IPS DF 4.7 (cell line): ENCODE measurements at regions not wholly inside any gene's neighbourhood (a gene's known extent, or its start where the extent isn't known, plus 50 kb on each side); places are given as distances from the start of the nearest gene placed in this dataset.

Experiments used
- DNase-seq: peaks from one replicate; pipeline ENCODE4 v3.0.0-alpha.2; 2013; ENCODE audit warnings: low spot score; ENCODE audit errors: extremely low read depth

DNA sequence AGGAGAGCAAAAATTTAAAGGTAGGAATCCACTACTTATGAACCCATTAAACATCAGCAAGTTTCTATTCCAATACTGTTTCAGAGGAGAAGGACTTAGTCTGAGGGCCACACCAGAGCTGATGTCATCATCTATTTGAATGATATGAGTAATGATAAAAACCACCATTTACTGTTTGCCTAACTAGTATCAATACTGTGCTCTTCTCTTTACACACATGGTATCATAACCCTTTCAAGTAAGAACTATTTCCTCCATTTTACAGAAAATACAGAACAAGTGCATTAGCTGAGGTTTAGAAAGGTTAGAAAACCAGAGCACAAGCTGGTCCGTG is 651.3 kb upstream of the KIRREL3 start:
- DNase-seq, result no peak

DNA sequence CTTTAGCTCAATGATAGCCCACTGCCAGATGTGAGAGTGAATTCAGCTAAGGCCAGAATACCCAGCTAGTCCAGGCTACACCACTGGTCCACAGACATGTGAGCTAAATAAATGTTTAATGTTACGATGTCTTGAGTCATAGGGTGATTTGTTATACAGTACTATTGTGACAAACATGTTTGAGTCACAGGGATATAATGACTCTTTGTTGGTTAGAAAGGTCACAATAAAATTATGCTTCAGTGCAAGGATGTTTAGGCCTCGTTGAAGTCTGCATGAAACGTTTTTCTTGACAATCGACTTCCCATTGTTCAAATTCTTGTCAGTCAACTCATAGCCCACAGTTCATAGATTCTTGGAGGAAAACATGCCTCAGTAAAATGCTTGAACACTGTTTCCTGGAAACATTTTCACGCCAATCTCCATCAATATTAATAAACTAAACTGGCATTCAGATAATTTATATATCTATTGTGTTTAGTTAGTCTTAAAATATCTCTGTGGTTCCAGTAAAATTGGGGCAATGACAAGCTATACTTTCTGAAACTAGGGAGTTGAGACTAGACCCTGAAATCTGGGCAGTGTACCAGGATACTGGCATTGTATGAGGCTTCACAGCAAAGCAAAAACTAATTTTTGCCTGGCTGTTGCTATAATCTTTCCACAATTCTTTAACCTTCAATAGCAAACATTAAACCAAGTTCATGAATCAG is 650.8 kb upstream of the KIRREL3 start:
- DNase-seq, result no peak

DNA sequence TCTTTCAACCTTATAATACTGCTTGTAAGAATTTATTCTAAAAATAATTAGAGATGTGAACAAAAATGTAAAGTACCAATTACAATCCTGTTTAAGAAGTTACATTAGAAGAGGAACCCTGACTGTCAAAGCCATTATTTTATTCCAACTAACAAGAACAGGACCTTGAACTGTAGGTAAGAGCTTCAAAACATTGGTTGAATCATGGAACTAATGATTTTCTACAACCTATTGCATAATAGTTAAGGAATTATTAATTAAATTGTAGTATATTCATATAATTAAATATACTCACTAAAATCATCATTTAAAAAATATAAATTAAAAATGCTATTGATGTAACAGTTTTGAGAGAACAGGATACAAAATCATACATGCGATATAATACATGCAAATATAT is 649.4 kb upstream of the KIRREL3 start:
- DNase-seq, result no peak

DNA sequence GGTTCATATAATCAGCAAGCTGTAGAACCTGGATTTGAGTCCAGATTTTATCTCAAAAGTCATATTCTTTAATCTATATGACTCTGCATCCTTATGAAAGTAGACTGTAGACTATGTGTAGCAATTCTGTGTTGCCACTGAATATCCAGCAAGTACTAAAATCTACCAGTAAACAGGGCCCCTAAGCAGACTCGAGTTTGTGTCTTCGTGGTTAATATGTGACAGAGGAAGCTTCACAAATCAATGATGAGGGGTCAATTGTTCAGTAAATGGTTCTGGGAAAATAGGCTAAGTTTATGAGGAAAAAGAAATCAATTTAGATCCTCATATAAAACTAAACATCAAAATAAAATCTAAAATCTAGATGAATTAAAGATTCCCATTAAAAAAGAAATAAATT is 648.5 kb upstream of the KIRREL3 start:
- DNase-seq, result no peak

DNA sequence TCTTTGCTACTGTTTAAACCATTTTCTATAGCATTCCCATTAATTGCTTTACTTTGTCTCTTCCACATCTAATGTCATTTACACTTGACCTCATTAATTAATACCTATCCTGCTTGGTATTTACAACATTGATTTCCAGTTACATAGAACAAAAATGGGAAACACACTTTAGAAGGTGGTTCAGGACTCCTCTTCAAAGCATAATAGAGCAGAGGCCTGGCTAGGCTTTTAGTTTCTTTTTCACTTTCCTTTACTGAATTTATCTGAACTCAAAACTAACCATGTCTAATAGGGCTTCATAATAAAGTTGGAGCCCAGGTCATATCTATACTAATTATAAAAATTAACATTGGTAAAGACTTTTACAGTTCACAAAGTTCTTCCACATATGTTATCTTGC is 648.0 kb upstream of the KIRREL3 start:
- no peak for DNase-seq

DNA sequence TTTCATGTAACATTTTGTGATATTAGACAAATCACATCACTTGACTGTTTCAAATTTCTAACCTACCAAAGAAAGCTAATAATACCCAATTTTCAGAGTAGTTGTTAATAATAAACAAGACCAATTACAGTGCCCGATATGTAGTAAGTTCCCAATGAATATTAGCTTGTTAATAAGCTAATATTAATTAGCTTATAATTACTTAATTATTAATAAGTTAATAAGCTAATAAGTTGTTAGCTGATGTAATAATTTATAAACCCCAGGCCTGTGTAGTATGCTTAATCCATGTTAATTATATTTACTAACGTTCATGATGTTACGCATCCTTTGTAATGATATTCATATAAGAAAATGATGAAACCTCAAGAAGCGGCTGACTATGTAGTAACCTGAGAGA is 643.8 kb upstream of the KIRREL3 start:
- DNase-seq, result no peak

DNA sequence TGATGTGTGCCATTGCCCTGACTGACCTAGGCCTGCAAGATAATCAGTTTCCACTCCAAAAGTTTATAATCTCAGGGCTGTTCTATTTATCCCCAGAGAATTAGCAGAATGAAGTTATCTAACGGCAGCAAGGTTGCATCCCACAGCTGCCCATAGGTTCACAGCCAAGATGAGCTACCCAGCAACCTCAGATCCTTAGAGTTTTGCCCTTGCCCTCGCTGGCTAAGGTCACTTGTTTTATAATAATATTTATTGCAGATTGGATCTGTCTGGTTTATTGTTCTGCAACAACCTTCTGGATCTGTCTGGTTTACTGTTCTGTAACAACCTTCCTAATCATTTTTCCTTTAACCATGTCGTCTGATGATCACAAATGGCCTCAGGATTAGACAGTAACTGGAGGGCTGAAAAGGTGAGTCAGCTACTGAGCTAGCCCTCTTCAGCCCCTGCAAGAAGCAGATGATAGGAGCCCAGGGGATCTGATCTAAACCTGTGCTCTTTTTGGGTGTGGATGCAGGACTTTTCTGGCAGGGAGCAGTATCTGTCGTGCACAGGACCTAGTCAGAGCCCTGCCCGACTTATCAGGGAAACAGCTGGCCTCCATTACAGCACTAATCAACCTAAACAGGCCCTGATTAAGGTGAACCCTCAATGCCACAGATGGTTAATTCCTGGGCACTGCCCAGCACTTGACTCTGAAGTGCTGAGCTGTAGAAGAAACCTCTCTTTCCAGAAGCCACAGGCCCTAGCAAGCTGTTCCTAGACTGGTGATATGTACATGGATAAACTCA is 642.9 kb upstream of the KIRREL3 start:
- DNase-seq, result no peak

DNA sequence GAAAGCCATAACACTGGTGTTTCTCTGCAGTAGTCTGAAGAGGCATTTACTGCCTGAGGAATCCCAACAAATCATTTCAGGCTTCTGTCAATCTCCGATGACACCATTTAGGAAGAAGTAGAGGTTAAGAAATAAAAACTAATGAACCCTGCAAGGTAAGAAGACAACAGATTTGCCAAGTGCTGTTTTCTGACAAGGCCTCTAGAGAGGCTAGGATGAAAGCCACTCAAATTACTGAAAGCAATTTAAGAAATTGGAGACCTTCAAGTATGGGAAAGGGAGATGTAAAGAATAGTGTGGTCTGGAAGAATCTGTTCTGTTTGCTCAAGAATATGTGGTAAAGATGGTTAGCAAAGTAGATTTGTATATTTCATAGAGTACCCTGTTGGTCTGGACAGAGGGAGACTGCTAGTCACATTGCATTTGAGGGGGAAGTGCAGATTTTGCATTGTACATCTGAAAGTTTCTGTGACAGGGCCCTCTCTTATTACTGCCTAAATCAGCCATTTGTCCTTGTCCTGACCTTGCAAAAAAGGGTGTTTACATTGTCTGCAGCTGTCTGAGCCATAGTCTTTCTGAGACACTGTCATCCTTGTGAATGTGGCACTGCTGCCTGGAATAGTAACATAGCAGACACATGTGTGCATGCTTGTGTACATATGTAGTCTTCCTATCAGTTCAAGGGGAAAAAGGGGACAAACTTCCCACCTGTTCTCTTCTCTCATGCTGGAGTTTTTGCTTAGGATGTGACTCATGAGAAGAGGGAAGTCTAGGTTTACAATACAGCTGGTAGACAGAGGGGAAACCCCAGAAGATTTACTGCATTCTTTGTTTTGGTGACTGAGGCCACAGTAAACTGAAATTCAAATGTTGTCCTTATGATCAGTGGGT is 640.2 kb upstream of the KIRREL3 start:
- DNase-seq, result no peak

DNA sequence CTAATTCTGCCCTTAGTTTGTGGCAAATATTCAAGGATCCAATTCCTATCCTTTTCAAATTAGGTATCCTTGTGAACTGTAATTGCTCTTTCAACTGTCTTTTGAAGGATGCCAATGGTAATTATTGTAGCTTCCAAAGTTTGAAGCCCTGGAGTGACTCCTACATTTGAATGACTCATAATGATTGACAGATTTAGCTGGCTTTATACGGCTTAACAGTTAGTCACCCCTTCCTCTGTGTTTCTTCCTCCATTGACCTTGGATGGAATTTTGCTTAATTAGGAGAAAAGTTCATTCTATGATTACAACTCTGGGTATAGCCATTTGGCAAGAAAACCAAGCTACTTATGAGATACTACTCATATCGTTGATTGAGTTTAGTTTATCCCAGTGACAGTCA is 639.3 kb upstream of the KIRREL3 start:
- no peak for DNase-seq

DNA sequence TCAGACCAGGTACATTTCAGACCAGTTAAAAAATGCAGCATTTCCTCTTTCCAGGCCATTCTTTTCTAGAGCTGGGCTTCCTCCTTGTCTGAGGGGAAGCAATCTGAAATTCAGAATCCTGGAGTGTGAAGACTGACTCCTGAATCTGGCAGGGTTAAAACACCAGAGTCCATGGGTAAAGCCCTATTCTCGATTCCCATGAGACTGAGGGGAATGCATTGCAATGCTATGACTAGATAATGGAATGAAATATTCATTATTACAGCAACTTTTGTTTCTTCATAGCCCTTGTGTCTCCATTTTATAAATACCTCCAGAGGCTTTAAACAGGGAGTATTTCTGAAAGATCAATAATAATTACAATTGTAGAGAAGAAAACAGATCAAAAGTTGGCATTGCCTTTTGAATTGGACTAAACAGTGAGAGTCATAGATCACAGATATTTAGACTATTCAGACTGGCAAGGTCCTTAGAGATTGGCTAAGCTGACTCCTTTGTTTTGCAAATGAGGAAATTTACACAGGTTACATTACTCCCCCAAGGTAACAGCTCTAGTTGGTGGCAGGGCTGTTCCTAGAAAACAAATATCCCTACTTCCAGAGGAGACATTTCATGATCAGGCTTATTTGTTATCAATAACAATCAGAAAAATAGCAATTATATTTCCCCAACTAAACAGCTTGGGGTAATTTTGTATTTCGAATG is 632.6 kb upstream of the KIRREL3 start:
- no peak for DNase-seq

DNA sequence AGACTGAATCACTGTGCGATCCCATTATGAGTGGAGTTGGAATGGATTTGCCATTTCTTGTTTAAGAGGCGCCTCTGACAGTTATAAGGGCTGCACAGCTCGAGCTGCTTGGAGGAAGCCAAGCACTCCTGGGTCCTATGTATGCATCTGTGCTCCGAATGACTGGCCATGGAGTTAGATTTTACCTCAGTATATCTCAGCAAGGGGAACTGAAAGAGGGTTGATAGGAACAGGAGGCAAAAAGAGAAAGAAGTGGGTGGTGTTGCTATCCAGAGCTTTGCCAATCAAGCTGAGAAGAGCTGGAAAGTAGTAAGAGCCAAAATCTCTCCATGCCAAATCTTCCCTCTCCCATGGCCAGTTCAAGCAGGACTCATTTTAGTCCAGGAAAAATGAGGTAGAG is 632.0 kb upstream of the KIRREL3 start:
- no peak for DNase-seq

DNA sequence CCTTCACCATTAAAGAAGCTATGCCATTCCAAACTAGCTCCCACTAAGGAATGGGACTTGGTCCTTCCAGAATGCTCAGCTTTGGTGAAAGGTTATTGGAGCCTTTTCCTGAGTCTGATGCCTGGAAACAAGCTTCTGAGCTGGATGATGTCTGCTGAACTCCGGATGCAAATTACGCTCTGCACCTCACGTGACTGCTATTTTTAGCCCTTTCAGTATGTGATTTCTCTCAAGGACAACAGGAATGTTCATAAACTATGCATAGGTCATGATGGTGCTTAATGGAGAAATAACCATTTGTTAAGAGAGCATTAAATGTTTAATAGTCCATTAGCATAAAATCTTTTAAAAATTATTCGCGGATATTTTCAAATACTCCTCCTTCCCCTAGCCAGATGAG is 631.4 kb upstream of the KIRREL3 start:
- DNase-seq, result no peak

DNA sequence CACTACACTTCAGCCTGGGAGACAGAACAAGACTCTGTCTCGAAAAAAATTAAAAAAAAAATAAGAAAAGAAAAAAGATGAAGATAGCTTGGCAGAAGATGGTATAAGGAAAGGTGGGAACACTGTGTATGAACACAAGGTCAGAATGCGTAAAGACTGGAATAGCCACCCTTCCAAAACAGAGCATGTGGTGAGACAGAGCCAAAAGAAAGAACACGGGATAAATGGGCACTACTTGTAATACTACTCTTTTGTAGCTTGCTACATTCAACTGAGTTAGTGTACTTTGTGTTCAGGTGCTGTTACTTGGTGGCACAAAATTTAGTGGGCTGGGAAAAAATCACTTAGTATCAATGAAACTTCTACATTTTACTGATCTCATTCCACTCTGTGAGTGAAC is 628.6 kb upstream of the KIRREL3 start:
- no peak for DNase-seq

DNA sequence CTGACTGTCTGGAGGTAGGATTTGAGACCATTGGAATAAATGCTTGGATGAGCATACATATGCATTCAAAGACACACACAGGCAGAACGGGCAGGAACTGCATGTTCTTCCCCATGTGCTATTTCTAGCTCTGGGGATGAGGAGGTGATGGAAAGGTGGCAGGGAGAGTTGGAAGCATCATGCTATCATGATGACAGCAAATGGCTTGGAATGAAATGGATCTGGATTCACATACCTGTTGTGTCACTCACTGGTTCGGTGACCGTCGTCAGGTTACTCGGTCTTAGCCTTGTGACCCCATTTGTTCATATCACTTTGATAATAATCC is 627.9 kb upstream of the KIRREL3 start:
- no peak for DNase-seq

DNA sequence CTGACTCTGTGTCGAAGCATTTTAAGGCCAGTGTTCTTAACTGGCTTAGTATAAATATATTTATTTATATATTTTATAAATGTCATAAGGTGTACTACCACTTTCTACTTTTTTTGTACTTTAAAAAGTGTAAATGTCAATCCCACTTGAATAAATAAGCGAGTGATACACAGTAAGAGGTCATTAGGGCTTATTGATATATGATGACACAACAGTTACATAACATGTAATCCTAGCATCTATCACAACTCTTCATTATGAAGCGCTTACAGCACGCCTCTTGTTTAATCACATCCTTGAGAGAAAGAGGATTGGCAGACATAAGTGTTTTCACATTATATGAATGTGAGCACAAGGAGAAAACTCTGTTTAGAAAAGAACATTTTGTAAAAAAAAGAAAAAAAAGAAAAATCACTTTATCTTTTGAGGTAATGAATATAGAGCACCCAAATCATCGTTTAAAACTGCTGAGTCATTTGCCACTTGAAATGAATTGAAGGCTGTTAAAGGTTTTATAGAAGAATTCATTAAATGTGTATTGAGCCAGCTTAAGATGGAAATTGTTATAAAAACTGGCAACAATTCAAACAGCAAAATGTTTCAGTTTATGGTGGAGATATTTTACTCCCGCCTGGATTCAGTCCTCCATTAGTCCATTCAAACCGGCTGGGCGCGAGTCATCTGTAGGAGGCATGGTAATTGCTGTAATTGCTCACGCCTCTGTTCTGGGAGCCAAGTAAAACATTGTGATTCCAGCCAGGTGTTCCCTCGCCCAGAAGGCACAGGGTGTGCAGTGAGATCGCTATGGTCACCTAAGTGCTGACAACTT is 627.3 kb upstream of the KIRREL3 start:
- DNase-seq, result no peak

DNA sequence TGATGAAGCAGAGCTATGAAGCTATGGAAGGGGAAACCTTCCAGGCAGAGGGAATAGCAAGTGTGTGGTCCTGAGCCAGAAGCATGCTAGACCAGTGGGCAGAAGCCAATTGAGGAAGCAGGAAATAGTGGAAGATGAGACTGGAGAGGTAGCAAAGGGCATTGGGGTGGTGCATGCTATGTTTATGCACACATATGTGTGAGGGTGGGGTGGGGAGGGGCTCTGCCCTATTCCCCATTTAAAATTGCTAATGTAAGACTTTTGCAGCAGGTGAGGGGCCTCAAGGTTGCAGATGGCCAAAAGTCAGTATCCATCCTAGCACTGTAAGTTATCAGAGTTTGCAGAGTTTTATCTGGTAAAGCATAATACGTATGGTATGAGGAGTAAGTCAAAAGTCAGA is 626.6 kb upstream of the KIRREL3 start:
- DNase-seq, result no peak

DNA sequence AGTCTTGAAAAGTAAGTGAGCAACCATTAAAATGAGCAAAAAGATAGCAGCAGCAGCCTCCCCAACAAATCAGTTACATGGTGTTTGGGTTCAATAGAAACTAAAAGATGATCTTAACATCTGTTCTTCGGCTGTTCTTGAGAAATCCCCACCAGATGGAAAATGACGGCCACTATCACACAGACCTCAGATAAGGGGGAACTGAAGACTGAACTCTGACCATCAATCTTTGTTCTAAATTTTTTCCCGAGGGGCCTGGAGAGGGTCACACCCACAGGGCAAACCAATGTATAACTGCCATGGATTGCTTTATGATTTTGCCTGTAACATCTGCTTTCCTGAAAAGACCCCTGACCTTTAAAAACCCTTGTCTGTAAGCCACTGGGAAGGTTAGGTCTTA is 624.8 kb upstream of the KIRREL3 start:
- no peak for DNase-seq

DNA sequence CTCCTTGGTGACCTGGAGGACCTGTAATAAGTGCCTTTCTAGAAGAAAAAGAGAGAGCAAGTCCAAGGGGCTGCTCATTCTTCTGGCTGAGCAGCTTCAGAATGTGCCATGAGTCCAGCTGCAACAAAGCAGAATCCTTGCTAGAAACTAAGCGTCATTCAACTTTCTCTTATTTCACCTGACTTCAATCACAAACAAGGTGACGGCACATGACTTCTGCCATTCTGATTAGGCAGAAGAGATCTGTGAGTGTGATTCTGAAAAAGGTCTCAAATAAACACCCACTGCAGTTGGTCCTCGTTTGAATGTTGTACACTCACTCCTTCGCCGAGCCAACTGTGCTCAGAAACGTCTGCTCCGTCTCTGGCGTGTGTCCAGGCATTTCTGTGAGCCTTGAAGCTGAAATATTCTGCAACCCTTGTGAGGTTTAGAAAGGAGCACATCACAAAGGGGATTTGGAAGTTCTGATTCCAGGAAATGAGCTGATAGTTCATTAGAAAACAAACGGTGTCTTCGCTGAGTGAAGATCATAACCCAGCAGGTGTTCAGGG is 623.8 kb upstream of the KIRREL3 start:
- no peak for DNase-seq

DNA sequence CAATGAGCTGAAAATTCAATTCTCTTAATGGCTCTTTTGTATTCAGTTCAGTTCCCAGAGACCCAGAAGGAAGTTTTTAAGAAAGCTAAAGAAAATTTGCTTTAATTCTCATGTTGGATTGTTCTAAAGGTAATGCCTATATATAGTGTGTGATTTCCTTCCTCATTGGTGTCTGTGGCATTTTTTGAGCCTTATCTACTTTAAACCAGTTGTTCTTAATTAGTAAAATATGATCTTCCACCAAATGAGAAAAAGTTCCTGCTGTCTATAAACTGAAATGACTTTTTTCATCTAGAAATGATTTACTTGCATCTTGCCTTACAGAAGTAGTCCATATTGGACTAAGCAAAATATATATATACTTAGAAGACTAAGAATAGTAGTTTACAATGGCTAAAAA is 622.1 kb upstream of the KIRREL3 start:
- DNase-seq, result no peak

DNA sequence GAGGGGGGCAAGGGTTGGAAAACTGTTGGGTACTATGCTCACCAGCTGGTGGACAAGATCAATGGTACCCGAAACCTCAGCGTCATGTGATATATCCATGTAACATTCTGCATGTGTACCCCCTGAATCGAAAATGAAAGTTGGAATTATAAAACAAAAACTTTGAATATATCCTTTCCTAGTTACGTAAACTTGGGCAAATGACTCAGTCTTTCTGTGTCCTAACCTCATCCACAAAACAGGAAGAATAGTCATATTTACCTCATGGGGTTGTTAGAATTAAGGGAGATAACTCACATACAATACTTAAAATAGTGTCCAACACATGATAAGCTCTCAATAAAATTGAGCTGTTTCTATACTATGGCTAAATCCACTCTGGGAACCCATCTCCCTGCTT is 620.1 kb upstream of the KIRREL3 start:
- DNase-seq, result no peak

DNA sequence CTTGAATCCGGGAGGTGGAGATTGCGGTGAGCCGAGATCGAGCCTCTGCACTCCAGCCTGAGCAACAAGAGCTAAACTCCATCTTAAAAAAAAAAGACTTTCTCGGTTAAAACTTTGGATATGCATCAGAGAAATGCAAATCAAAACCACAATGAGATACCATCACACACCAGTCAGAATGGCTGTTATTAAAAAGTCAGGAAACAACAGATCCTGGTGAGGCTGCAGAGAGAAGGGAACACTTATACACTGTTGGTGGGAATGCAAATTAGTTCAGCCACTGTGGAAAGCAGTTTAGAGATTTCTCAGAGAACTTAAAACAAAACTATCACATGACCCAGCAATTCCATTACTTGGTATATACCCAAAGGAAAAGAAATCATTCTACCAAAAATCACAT is 619.4 kb upstream of the KIRREL3 start:
- DNase-seq, result no peak
